GM12873 (cell line): ENCODE measurements at regions not wholly inside any gene's neighbourhood (a gene's known extent, or its start where the extent isn't known, plus 50 kb on each side); places are given as distances from the start of the nearest gene placed in this dataset.

Source experiments
- TF ChIP-seq, protein P1 (sequence below): IDR thresholded peaks from 2 replicates; pipeline ENCODE4 v1.5.1; 2012; ENCODE audit warnings: low read depth, mild to moderate bottlenecking, moderate library complexity, low read length, control low read depth; ENCODE audit not compliant: insufficient read depth; ENCODE audit errors: missing control alignments

DNA sequence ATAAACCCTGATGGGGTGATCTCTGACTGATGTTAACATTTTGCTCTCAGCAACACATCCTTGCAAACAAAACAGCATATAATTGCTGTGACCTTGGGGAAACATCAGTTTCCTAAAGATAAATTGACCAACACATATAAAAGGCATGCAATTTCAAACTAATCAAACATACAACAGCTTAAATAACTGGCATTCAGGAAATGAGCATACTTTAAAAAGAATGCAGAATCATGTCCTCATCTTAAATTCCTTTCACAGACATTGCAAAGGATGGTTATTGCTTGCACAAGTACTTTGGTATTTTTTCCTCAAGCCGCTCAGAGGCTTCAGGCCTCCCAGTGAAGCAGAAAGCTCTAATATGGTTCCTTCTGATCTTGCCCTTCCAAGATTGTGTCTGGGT, 53.4 kb upstream of the RGS18 start:
- TF ChIP-seq, protein P1, sequence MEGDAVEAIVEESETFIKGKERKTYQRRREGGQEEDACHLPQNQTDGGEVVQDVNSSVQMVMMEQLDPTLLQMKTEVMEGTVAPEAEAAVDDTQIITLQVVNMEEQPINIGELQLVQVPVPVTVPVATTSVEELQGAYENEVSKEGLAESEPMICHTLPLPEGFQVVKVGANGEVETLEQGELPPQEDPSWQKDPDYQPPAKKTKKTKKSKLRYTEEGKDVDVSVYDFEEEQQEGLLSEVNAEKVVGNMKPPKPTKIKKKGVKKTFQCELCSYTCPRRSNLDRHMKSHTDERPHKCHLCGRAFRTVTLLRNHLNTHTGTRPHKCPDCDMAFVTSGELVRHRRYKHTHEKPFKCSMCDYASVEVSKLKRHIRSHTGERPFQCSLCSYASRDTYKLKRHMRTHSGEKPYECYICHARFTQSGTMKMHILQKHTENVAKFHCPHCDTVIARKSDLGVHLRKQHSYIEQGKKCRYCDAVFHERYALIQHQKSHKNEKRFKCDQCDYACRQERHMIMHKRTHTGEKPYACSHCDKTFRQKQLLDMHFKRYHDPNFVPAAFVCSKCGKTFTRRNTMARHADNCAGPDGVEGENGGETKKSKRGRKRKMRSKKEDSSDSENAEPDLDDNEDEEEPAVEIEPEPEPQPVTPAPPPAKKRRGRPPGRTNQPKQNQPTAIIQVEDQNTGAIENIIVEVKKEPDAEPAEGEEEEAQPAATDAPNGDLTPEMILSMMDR, result no peak

DNA sequence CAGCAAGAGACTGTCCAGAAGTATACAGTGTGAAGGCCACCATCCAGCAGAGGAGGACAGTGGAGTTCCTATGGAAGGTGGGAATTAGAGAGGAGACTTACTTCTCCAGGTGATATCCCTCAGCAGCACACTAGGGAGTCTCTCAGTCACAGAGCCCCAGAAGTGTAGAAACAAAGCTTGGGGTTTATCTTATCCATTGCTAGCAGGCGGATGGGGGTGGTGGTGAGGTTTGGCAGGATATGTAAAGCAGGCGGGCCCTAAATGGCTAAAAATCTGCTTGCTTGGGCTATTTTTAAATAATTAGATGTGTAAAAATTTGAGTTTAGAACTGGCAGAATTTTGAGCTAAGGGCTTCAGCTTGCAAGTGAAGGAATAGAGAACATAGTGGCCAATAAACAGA, 50.1 kb upstream of the RGS18 start:
- TF ChIP-seq, protein P1, result no peak
